DMS 273 treated with DMSO at 0.1 percent for 48 hours (cell line): ENCODE measurements at regions not wholly inside any gene's neighbourhood (a gene's known extent, or its start where the extent isn't known, plus 50 kb on each side); places are given as distances from the start of the nearest gene placed in this dataset.

Experiments
- DNase-seq: peaks from one replicate; lab custom pipeline; 2025; lab: John Stamatoyannopoulos, UW

GRCh38 chr22:47228767-47229166 lies 466.3 kb downstream of the TBC1D22A start:
- no peak for DNase-seq

GRCh38 chr22:47225931-47226633 lies 463.6 kb downstream of the TBC1D22A start:
- DNase-seq, result no peak

GRCh38 chr22:47225080-47225930 lies 462.9 kb downstream of the TBC1D22A start:
- no peak for DNase-seq
